Esophagus muscularis mucosa (tissue), 4 donors: ENCODE measurements at regions not wholly inside any gene's neighbourhood (a gene's known extent, or its start where the extent isn't known, plus 50 kb on each side); places are given as distances from the start of the nearest gene placed in this dataset.

Experiments
- CTCF ChIP-seq, 3 experiments: fragments of 200-600 bp in 2 of 3; fragments of 450-650 bp in 1 of 3; sonication (generic) in 2 of 3; IDR thresholded peaks; one replicate each; pipeline ENCODE4 v1.5.1; 2017 to 2019; ENCODE audit warnings: antibody characterized with exemption in 3 of 3, mild to moderate bottlenecking in 2 of 3, moderate library complexity in 1 of 3
- EP300 ChIP-seq: sonication (generic); formaldehyde crosslinking; IDR thresholded peaks from one replicate; pipeline ENCODE4 v1.6.1; 2017; ENCODE audit warnings: antibody characterized with exemption
- POLR2A ChIP-seq: fragments of 450-650 bp; IDR thresholded peaks from one replicate; pipeline ENCODE4 v1.6.1; 2017; ENCODE audit warnings: antibody characterized with exemption, moderate library complexity, mild to moderate bottlenecking, low read depth

GRCh38 chr21:38060533-38060932, 144.3 kb upstream of the KCNJ6 start:
- TF ChIP-seq CTCF (IDR thresholded peaks at IDR 0.05) (no peak), POLR2A (no peak), EP300 (no peak)
